HEK293T (cell line): ENCODE measurements at regions not wholly inside any gene's neighbourhood (a gene's known extent, or its start where the extent isn't known, plus 50 kb on each side); places are given as distances from the start of the nearest gene placed in this dataset.

Experiments used
- ARNT ChIP-seq: fragments of 450-650 bp; IDR thresholded peaks from 2 replicates; pipeline ENCODE4 v1.6.1; 2017; ENCODE audit warnings: mild to moderate bottlenecking
- BHLHE40 ChIP-seq: fragments of 450-650 bp; IDR thresholded peaks from 2 replicates; pipeline ENCODE4 v1.6.1; 2016; ENCODE audit warnings: mild to moderate bottlenecking, moderate library complexity, borderline replicate concordance
- ELF4 ChIP-seq: fragments of 450-650 bp; IDR thresholded peaks from 2 replicates; pipeline ENCODE4 v1.6.1; 2017; ENCODE audit warnings: antibody characterized with exemption
- FOXA1 ChIP-seq: fragments of 450-650 bp; IDR thresholded peaks from 2 replicates; pipeline ENCODE4 v1.6.1; 2016; ENCODE audit warnings: mild to moderate bottlenecking
- FOXK2 ChIP-seq: fragments of 450-650 bp; IDR thresholded peaks from 2 replicates; pipeline ENCODE4 v1.6.1; 2016; ENCODE audit warnings: mild to moderate bottlenecking
- FOXM1 ChIP-seq: fragments of 450-650 bp; IDR thresholded peaks from 2 replicates; pipeline ENCODE4 v1.6.1; 2017; ENCODE audit warnings: mild to moderate bottlenecking, borderline replicate concordance
- HDGF ChIP-seq: fragments of 450-650 bp; IDR thresholded peaks from 2 replicates; pipeline ENCODE4 v1.6.1; 2017; ENCODE audit warnings: antibody characterized with exemption, borderline replicate concordance
- L3MBTL2 ChIP-seq: fragments of 450-650 bp; conservative IDR thresholded peaks from 2 replicates; pipeline ENCODE4 v1.6.1; 2016; ENCODE audit warnings: mild to moderate bottlenecking
- NFRKB ChIP-seq: fragments of 450-650 bp; IDR thresholded peaks from 2 replicates; pipeline ENCODE4 v1.6.1; 2016; ENCODE audit warnings: mild to moderate bottlenecking, moderate library complexity
- PKNOX1 ChIP-seq: fragments of 450-650 bp; IDR thresholded peaks from 2 replicates; pipeline ENCODE4 v1.6.1; 2016
- SP1 ChIP-seq: fragments of 450-650 bp; IDR thresholded peaks from 2 replicates; pipeline ENCODE4 v1.6.1; 2017
- SUZ12 ChIP-seq: fragments of 450-650 bp; IDR thresholded peaks from 2 replicates; pipeline ENCODE4 v1.6.1; 2016; ENCODE audit warnings: mild to moderate bottlenecking
- TARDBP ChIP-seq: fragments of 450-650 bp; IDR thresholded peaks from 2 replicates; pipeline ENCODE4 v1.6.1; 2016
- ZNF384 ChIP-seq: fragments of 450-650 bp; IDR thresholded peaks from 2 replicates; pipeline ENCODE4 v1.6.1; 2016

GRCh38 chr6:27837625-27838057 is 74.6 kb downstream of the OR2B2 start:
- TF ChIP-seq ELF4 (no peak), PKNOX1 (no peak), HDGF (no peak), ZNF384 (no peak), FOXA1 (no peak), FOXK2 (no peak), FOXM1 (no peak), ARNT (no peak), SUZ12 (no peak), TARDBP (no peak), BHLHE40 (no peak), NFRKB (peak; percentile 46), SP1 (no peak), L3MBTL2 (no peak)
